Naive thymus-derived CD4-positive, alpha-beta T cell (primary cell): ENCODE measurements at regions not wholly inside any gene's neighbourhood (a gene's known extent, or its start where the extent isn't known, plus 50 kb on each side); places are given as distances from the start of the nearest gene placed in this dataset.

Experiments
- ATAC-seq: fragments of 150-1000 bp; cut with Tn5 transposase; 2 replicates; pipeline ENCODE4 v1.10.0; 2021; ENCODE audit warnings: mild to moderate bottlenecking, moderate library complexity
- CTCF ChIA-PET: fragments of 350-600 bp; sonication (Branson Sonifier 250); formaldehyde crosslinking; loops from one replicate; lab custom pipeline; 2021; ENCODE audit warnings: antibody characterized with exemption; lab: Charles Lee
- POLR2A ChIA-PET: fragments of 350-600 bp; sonication (Branson Sonifier 250); formaldehyde crosslinking; loops from one replicate; lab custom pipeline; 2021; ENCODE audit warnings: antibody characterized with exemption, inconsistent platforms; lab: Charles Lee
- DNase-seq, 9 donors: peaks; one replicate each; pipeline versions ENCODE4 v3.0.0 to v3.0.0-alpha.2; 2020 to 2022; ENCODE audit warnings: mixed read lengths in 1 of 9
- H3K27ac ChIP-seq: one replicate; pipeline ENCODE4 v1.7.0; 2013; ENCODE audit warnings: mild to moderate bottlenecking, low read depth, low read length, moderate library complexity
- H3K27me3 ChIP-seq, 2 donors: one replicate each; pipeline ENCODE4 v1.7.0; 2013; ENCODE audit warnings: low read length in 2 of 2, mild to moderate bottlenecking in 2 of 2, moderate library complexity in 2 of 2; ENCODE audit not compliant: control insufficient read depth in 2 of 2, insufficient read depth in 2 of 2
- H3K36me3 ChIP-seq, 3 experiments: 1 replicate in 2 of 3; 2 replicates in 1 of 3; pipeline ENCODE4 v1.7.0; 2013; ENCODE audit warnings: low read length in 3 of 3, mild to moderate bottlenecking in 3 of 3, moderate library complexity in 1 of 3; ENCODE audit not compliant: insufficient read depth in 3 of 3, control insufficient read depth in 2 of 3
- H3K4me1 ChIP-seq, 2 donors: one replicate each; pipeline ENCODE4 v1.7.0; 2013; ENCODE audit warnings: low read length in 2 of 2, mild to moderate bottlenecking in 2 of 2, moderate library complexity in 1 of 2; ENCODE audit not compliant: control insufficient read depth in 2 of 2, insufficient read depth in 2 of 2
- H3K4me3 ChIP-seq: 2 replicates; pipeline ENCODE4 v1.7.0; 2013; ENCODE audit warnings: mild to moderate bottlenecking, low read length
- H3K9me3 ChIP-seq, 3 experiments: 1 replicate in 2 of 3; 2 replicates in 1 of 3; pipeline ENCODE4 v1.7.0; 2013; ENCODE audit warnings: low read length in 3 of 3; ENCODE audit not compliant: control insufficient read depth in 2 of 3
- H3K27ac Mint-ChIP-seq, 9 donors: one replicate each; pipeline ENCODE4 v1.8.0; 2020 to 2022; ENCODE audit warnings: mixed read lengths in 9 of 9, mild to moderate bottlenecking in 8 of 9, moderate library complexity in 5 of 9, inconsistent platforms in 2 of 9
- H3K27me3 Mint-ChIP-seq, 5 donors: one replicate each; pipeline ENCODE4 v1.8.0; 2021 to 2022; ENCODE audit warnings: mixed read lengths in 5 of 5, mild to moderate bottlenecking in 1 of 5
- H3K36me3 Mint-ChIP-seq, 5 donors: one replicate each; pipeline ENCODE4 v1.8.0; 2020 to 2022; ENCODE audit warnings: mixed read lengths in 5 of 5, mild to moderate bottlenecking in 3 of 5, inconsistent platforms in 1 of 5
- H3K4me1 Mint-ChIP-seq, 7 donors: one replicate each; pipeline ENCODE4 v1.8.0; 2020 to 2022; ENCODE audit warnings: mixed read lengths in 7 of 7, mild to moderate bottlenecking in 3 of 7, inconsistent platforms in 1 of 7
- H3K4me3 Mint-ChIP-seq, 10 donors: one replicate each; pipeline ENCODE4 v1.8.0; 2020 to 2022; ENCODE audit warnings: mild to moderate bottlenecking in 10 of 10, mixed read lengths in 10 of 10, moderate library complexity in 6 of 10, inconsistent platforms in 2 of 10
- H3K9me3 Mint-ChIP-seq, 11 donors: one replicate each; pipeline ENCODE4 v1.8.0; 2020 to 2022; ENCODE audit warnings: mixed read lengths in 11 of 11, mild to moderate bottlenecking in 4 of 11, inconsistent platforms in 1 of 11, moderate library complexity in 1 of 11
- intact Hi-C, 2 donors: fragments of 100-400 bp; cut with micrococcal nuclease; formaldehyde crosslinking; loops; one replicate each; pipeline ENCODE4 v1.15.1; 2023

- Histone ChIP-seq H3K36me3 (no peaks in the 10 kb centered on the region), H3K9me3 (no peaks in the 10 kb centered on the region), H3K27ac (no peak overlapping the region), H3K4me3 (no peak overlapping the region), H3K4me1 (no peaks in the 10 kb centered on the region), H3K27me3 (no peaks in the 10 kb centered on the region)
- DNase-seq = no peak
- no peak overlapping the region for H3K4me3 Mint-ChIP-seq
- peaks cover 0 to 17% (median 7%) of the 10 kb centered on the region in 11 donors for H3K9me3 Mint-ChIP-seq
- CTCF ChIA-PET = no interaction called here
- intact Hi-C loops = no loop called here
- no peak overlapping the region for H3K27ac Mint-ChIP-seq
- no peak for ATAC-seq
- H3K36me3 Mint-ChIP-seq = peaks cover 0 to 9% (median 0%) of the 10 kb centered on the region in 5 donors
- no peaks in the 10 kb centered on the region for H3K4me1 Mint-ChIP-seq
- peaks cover 0 to 7% (median 0%) of the 10 kb centered on the region in 5 donors for H3K27me3 Mint-ChIP-seq
- POLR2A ChIA-PET = no interaction called here
These were observed 72.8 kb upstream of the ATP8A1 start for GRCh38 chr4:42729505-42730237.

GRCh38 chr4:42724451-42724850 lies 67.5 kb upstream of the ATP8A1 start:
- Mint-ChIP-seq H3K36me3 (peaks cover 0 to 7% (median 0%) of the 10 kb centered on the region in 5 donors), H3K4me3 (no peak overlapping the region), H3K4me1 (peaks cover 0 to 6% (median 0%) of the 10 kb centered on the region in 7 donors), H3K9me3 (peaks cover 0 to 11% (median 5%) of the 10 kb centered on the region in 11 donors), H3K27me3 (no peaks in the 10 kb centered on the region), H3K27ac (no peak overlapping the region)
- Histone ChIP-seq H3K36me3 (no peaks in the 10 kb centered on the region), H3K27me3 (no peaks in the 10 kb centered on the region), H3K27ac (no peak overlapping the region), H3K4me3 (no peak overlapping the region), H3K4me1 (no peaks in the 10 kb centered on the region), H3K9me3 (no peaks in the 10 kb centered on the region)
- intact Hi-C loops = no loop called here
- ATAC-seq = no peak
- no peak for DNase-seq
- ChIA-PET CTCF (no interaction called here), POLR2A (no interaction called here)

GRCh38 chr4:42720533-42720932 lies 63.6 kb upstream of the ATP8A1 start:
- Mint-ChIP-seq H3K4me3 (no peak overlapping the region), H3K27ac (peak overlapping the region in 1 of 9 donors; percentile 43), H3K36me3 (no peaks in the 10 kb centered on the region), H3K9me3 (peaks cover 0 to 5% (median 0%) of the 10 kb centered on the region in 11 donors), H3K4me1 (peaks cover 0 to 16% (median 3%) of the 10 kb centered on the region in 7 donors), H3K27me3 (no peaks in the 10 kb centered on the region)
- intact Hi-C loops = no loop called here
- Histone ChIP-seq H3K36me3 (no peaks in the 10 kb centered on the region), H3K27ac (no peak overlapping the region), H3K4me1 (no peaks in the 10 kb centered on the region), H3K27me3 (no peaks in the 10 kb centered on the region), H3K4me3 (no peak overlapping the region), H3K9me3 (no peaks in the 10 kb centered on the region)
- DNase-seq (no peak), ATAC-seq (no peak)
- ChIA-PET POLR2A (no interaction called here), CTCF (no interaction called here)

GRCh38 chr4:42719257-42719656 lies 62.4 kb upstream of the ATP8A1 start:
- Mint-ChIP-seq H3K27ac (no peak overlapping the region), H3K9me3 (peaks cover 0 to 5% (median 0%) of the 10 kb centered on the region in 11 donors), H3K4me3 (no peak overlapping the region), H3K36me3 (no peaks in the 10 kb centered on the region), H3K27me3 (no peaks in the 10 kb centered on the region), H3K4me1 (peaks cover 0 to 16% (median 3%) of the 10 kb centered on the region in 7 donors)
- DNase-seq = no peak
- H3K4me1 ChIP-seq = no peaks in the 10 kb centered on the region
- CTCF ChIA-PET = no interaction called here
- H3K27me3 ChIP-seq = no peaks in the 10 kb centered on the region
- ATAC-seq = no peak
- no peaks in the 10 kb centered on the region for H3K36me3 ChIP-seq
- intact Hi-C loops = no loop called here
- H3K4me3 ChIP-seq = no peak overlapping the region
- H3K9me3 ChIP-seq = no peaks in the 10 kb centered on the region
- POLR2A ChIA-PET = no interaction called here
- H3K27ac ChIP-seq = no peak overlapping the region

GRCh38 chr4:42718336-42718735 lies 61.4 kb upstream of the ATP8A1 start:
- Histone ChIP-seq H3K4me1 (no peaks in the 10 kb centered on the region), H3K4me3 (no peak overlapping the region), H3K27ac (no peak overlapping the region), H3K9me3 (no peaks in the 10 kb centered on the region), H3K27me3 (no peaks in the 10 kb centered on the region), H3K36me3 (no peaks in the 10 kb centered on the region)
- Mint-ChIP-seq H3K4me3 (no peak overlapping the region), H3K27me3 (no peaks in the 10 kb centered on the region), H3K4me1 (peaks cover 0 to 16% (median 3%) of the 10 kb centered on the region in 7 donors), H3K36me3 (no peaks in the 10 kb centered on the region), H3K27ac (no peak overlapping the region), H3K9me3 (peaks cover 0 to 3% (median 0%) of the 10 kb centered on the region in 11 donors)
- ATAC-seq (no peak), DNase-seq (no peak)
- intact Hi-C loops = no loop called here
- CTCF ChIA-PET = no interaction called here
- POLR2A ChIA-PET = no interaction called here

- POLR2A ChIA-PET = no interaction called here
- DNase-seq (peak in 1 of 9 donors; percentile 5), ATAC-seq (no peak)
- Histone ChIP-seq H3K4me1 (no peaks in the 10 kb centered on the region), H3K4me3 (no peak overlapping the region), H3K27me3 (no peaks in the 10 kb centered on the region), H3K9me3 (no peaks in the 10 kb centered on the region), H3K36me3 (no peaks in the 10 kb centered on the region), H3K27ac (no peak overlapping the region)
- H3K27ac Mint-ChIP-seq = no peak overlapping the region
- peaks cover 0 to 16% (median 3%) of the 10 kb centered on the region in 7 donors for H3K4me1 Mint-ChIP-seq
- H3K9me3 Mint-ChIP-seq = no peaks in the 10 kb centered on the region
- intact Hi-C loops = no loop called here
- no peaks in the 10 kb centered on the region for H3K36me3 Mint-ChIP-seq
- CTCF ChIA-PET = no interaction called here
- H3K27me3 Mint-ChIP-seq = peaks cover 0 to 7% (median 0%) of the 10 kb centered on the region in 5 donors
- no peak overlapping the region for H3K4me3 Mint-ChIP-seq
These were observed 60.1 kb upstream of the ATP8A1 start for GRCh38 chr4:42716996-42717395.
